Choroid plexus epithelial cell (primary cell): ENCODE measurements at regions not wholly inside any gene's neighbourhood (a gene's known extent, or its start where the extent isn't known, plus 50 kb on each side); places are given as distances from the start of the nearest gene placed in this dataset.

Experiments used
- DNase-seq: peaks from one replicate; pipeline ENCODE4 v3.0.0-alpha.2; 2010; ENCODE audit warnings: low read depth
- H3K4me3 ChIP-seq: 2 replicates; pipeline ENCODE4 v1.5.1; 2011; ENCODE audit warnings: low read depth, mild to moderate bottlenecking, control low read depth, low read length, moderate library complexity
- CTCF ChIP-seq: conservative IDR thresholded peaks from 2 replicates; pipeline ENCODE4 v1.5.1; 2011; ENCODE audit warnings: low read depth, mild to moderate bottlenecking, control low read depth, inconsistent platforms, low read length, moderate library complexity

GRCh38 chr5:136439367-136439766 lies 74.0 kb upstream of the TRPC7 start:
- no peak for TF ChIP-seq CTCF
- DNase-seq: no peak
- H3K4me3 ChIP-seq: no peak overlapping the region

- peak; percentile 39 for DNase-seq
- H3K4me3 ChIP-seq: no peak overlapping the region
- no peak for TF ChIP-seq CTCF
Observed at GRCh38 chr5:136435946-136436543, 70.7 kb upstream of the TRPC7 start.

- no peak overlapping the region for H3K4me3 ChIP-seq
- no peak for TF ChIP-seq CTCF
- no peak for DNase-seq
Observed at GRCh38 chr5:136434795-136435194, 69.5 kb upstream of the TRPC7 start.

GRCh38 chr5:136432705-136433104 lies 67.4 kb upstream of the TRPC7 start:
- no peak for DNase-seq
- TF ChIP-seq CTCF: no peak

GRCh38 chr5:136430081-136430480 lies 64.7 kb upstream of the TRPC7 start:
- no peak for TF ChIP-seq CTCF
- no peak for DNase-seq
- H3K4me3 ChIP-seq: no peak overlapping the region

More at GRCh38 chr5:136432705-136433104, 67.4 kb upstream of the TRPC7 start:
- no peak overlapping the region for H3K4me3 ChIP-seq

- H3K4me3 ChIP-seq: no peak overlapping the region
- no peak for TF ChIP-seq CTCF
- DNase-seq: no peak
Observed at GRCh38 chr5:136427426-136427825, 62.1 kb upstream of the TRPC7 start.

GRCh38 chr5:136425921-136426320 lies 60.6 kb upstream of the TRPC7 start:
- H3K4me3 ChIP-seq: no peak overlapping the region
- DNase-seq: no peak
- no peak for TF ChIP-seq CTCF
